ENCODE measurements at regions not wholly inside any gene's neighbourhood (a gene's known extent, or its start where the extent isn't known, plus 50 kb on each side); places are given as distances from the start of the nearest gene placed in this dataset.

DNA sequence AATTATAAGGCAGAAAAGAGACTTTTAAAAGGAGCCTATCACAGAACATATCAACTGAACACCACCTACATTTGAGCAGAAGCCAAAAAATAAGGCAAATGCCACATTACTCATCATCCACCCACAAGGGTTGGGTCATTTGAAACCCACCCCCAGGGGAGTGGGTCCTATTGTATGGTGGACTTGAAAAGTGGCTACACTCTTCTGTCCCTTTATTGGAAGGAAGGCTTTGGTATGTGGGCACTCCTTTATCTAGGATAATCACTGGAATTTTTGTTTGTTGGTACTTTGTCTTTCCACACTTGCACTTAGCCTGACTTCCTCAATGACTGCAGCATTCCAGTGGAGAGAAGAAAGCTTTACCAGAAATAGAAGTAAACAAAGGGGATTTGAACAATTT is 157.2 kb upstream of the COL11A1 start:
- H3K27me3 ChIP-seq (ENCODE audit: control insufficient read depth in 1 of 2, insufficient read depth in 2 of 2, low read length in 2 of 2): no peaks in the 10 kb centered on the region
- ChIA-PET POLR2A (no interaction called here), CTCF (no interaction called here)
- TF ChIP-seq, protein P1, sequence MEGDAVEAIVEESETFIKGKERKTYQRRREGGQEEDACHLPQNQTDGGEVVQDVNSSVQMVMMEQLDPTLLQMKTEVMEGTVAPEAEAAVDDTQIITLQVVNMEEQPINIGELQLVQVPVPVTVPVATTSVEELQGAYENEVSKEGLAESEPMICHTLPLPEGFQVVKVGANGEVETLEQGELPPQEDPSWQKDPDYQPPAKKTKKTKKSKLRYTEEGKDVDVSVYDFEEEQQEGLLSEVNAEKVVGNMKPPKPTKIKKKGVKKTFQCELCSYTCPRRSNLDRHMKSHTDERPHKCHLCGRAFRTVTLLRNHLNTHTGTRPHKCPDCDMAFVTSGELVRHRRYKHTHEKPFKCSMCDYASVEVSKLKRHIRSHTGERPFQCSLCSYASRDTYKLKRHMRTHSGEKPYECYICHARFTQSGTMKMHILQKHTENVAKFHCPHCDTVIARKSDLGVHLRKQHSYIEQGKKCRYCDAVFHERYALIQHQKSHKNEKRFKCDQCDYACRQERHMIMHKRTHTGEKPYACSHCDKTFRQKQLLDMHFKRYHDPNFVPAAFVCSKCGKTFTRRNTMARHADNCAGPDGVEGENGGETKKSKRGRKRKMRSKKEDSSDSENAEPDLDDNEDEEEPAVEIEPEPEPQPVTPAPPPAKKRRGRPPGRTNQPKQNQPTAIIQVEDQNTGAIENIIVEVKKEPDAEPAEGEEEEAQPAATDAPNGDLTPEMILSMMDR (IDR thresholded peaks at IDR 0.05): no peak
- intact Hi-C loops (cut with DNase I, micrococcal nuclease): no loop called here
- no peak overlapping the region for H3K4me3 ChIP-seq (ENCODE audit: low read length)
- H3K9me3 ChIP-seq (ENCODE audit: control insufficient read depth in 1 of 2, insufficient read depth in 1 of 2, low read length in 2 of 2): no peaks in the 10 kb centered on the region
- peaks cover 3% of the 10 kb centered on the region for H3K9me3 Mint-ChIP-seq
- no peaks in the 10 kb centered on the region for H3K27me3 Mint-ChIP-seq
- no peak overlapping the region for H3K27ac ChIP-seq (ENCODE audit: low read depth in 1 of 2, low read length in 2 of 2)
- ATAC-seq (ENCODE audit: poor library complexity): no peak
- H3K27ac Mint-ChIP-seq: no peak overlapping the region
- no peaks in the 10 kb centered on the region for H3K4me1 Mint-ChIP-seq (ENCODE audit: low read depth)
- no peak for DNase-seq
- H3K36me3 ChIP-seq (ENCODE audit: insufficient read depth, low read length): no peaks in the 10 kb centered on the region
- H3K36me3 Mint-ChIP-seq (ENCODE audit: low read depth): no peaks in the 10 kb centered on the region
- H3K4me3 Mint-ChIP-seq: no peak overlapping the region
- H3K4me1 ChIP-seq (ENCODE audit: insufficient read depth, low read length): no peaks in the 10 kb centered on the region

DNA sequence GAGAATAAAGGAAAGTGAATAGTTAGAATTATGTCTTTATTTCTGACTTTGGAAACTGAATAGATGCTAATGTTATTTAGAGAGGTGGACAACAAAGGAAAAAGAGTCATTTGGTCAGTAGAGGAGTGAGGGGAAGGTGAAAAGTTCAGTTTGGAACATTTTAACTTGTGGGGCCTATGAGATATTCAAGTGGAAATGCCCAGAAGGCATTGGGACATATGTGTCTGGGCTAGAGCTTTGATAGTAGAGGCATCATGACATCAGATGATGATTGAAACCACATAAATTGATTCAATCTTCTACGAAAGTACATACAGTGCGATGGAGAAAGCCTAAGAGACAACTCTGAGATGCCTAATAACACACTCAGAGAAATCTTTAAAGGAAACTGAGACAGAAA is 151.7 kb upstream of the COL11A1 start:
- Mint-ChIP-seq H3K4me3 (no peak overlapping the region), H3K27me3 (no peaks in the 10 kb centered on the region), H3K36me3 (ENCODE audit: low read depth) (no peaks in the 10 kb centered on the region), H3K4me1 (ENCODE audit: low read depth) (no peaks in the 10 kb centered on the region), H3K27ac (no peak overlapping the region), H3K9me3 (no peaks in the 10 kb centered on the region)
- ATAC-seq (ENCODE audit: poor library complexity) (no peak), DNase-seq (no peak)
- CTCF ChIA-PET: no interaction called here
- POLR2A ChIA-PET: no interaction called here
- Histone ChIP-seq H3K9me3 (ENCODE audit: control insufficient read depth in 1 of 2, insufficient read depth in 1 of 2, low read length in 2 of 2) (no peaks in the 10 kb centered on the region), H3K27ac (ENCODE audit: low read depth in 1 of 2, low read length in 2 of 2) (no peak overlapping the region), H3K4me1 (ENCODE audit: insufficient read depth, low read length) (no peaks in the 10 kb centered on the region), H3K36me3 (ENCODE audit: insufficient read depth, low read length) (no peaks in the 10 kb centered on the region), H3K4me3 (ENCODE audit: low read length) (no peak overlapping the region), H3K27me3 (ENCODE audit: control insufficient read depth in 1 of 2, insufficient read depth in 2 of 2, low read length in 2 of 2) (no peaks in the 10 kb centered on the region)
- TF ChIP-seq, protein P1 (IDR thresholded peaks at IDR 0.05): no peak
- intact Hi-C loops (cut with DNase I, micrococcal nuclease): no loop called here

DNA sequence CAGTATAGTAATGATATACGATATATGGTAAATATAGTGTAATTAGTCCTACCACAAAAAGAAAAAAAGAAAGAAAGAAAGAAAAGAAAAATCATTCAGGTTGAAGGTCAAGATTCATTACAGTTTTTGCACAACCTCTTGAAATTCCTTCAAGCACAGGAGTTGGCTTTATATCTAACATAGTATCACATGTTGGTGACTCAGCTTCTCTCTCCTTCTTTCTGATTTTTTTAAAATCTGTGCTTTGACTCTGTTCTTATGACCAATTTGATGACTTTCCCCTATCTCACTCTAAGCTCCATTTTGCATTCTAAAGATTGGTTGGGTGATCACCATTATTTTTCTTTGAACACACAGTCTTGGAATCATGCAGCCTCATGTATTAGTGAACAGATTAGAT is 148.2 kb upstream of the COL11A1 start:
- ChIA-PET CTCF (no interaction called here), POLR2A (no interaction called here)
- DNase-seq: no peak
- Mint-ChIP-seq H3K4me1 (ENCODE audit: low read depth) (no peaks in the 10 kb centered on the region), H3K27me3 (no peaks in the 10 kb centered on the region), H3K27ac (no peak overlapping the region), H3K36me3 (ENCODE audit: low read depth) (no peaks in the 10 kb centered on the region), H3K4me3 (no peak overlapping the region), H3K9me3 (no peaks in the 10 kb centered on the region)
- Histone ChIP-seq H3K4me3 (ENCODE audit: low read length) (no peak overlapping the region), H3K27ac (ENCODE audit: low read depth in 1 of 2, low read length in 2 of 2) (no peak overlapping the region), H3K27me3 (ENCODE audit: control insufficient read depth in 1 of 2, insufficient read depth in 2 of 2, low read length in 2 of 2) (no peaks in the 10 kb centered on the region), H3K4me1 (ENCODE audit: insufficient read depth, low read length) (no peaks in the 10 kb centered on the region), H3K9me3 (ENCODE audit: control insufficient read depth in 1 of 2, insufficient read depth in 1 of 2, low read length in 2 of 2) (no peaks in the 10 kb centered on the region), H3K36me3 (ENCODE audit: insufficient read depth, low read length) (no peaks in the 10 kb centered on the region)
- intact Hi-C loops (cut with DNase I, micrococcal nuclease): no loop called here
- no peak for ATAC-seq (ENCODE audit: poor library complexity)
- TF ChIP-seq, protein P1 (IDR thresholded peaks at IDR 0.05): no peak
